Vagina (tissue), 2 donors: ENCODE measurements at regions not wholly inside any gene's neighbourhood (a gene's known extent, or its start where the extent isn't known, plus 50 kb on each side); places are given as distances from the start of the nearest gene placed in this dataset.

Experiments
- DNase-seq, 2 donors: peaks; one replicate each; pipeline ENCODE4 v3.0.0-alpha.2; 2017; ENCODE audit errors: extremely low spot score in 2 of 2
- H3K27ac ChIP-seq: fragments of 200-600 bp; sonication (generic); one replicate; pipeline ENCODE4 v1.5.1; 2019
- H3K27me3 ChIP-seq: fragments of 200-600 bp; sonication (generic); one replicate; pipeline ENCODE4 v1.5.1; 2019
- H3K36me3 ChIP-seq, 2 donors: fragments of 200-600 bp; sonication (generic); one replicate each; pipeline ENCODE4 v1.5.1; 2017 to 2019
- H3K4me1 ChIP-seq: fragments of 200-600 bp; sonication (generic); one replicate; pipeline ENCODE4 v1.5.1; 2019
- H3K4me3 ChIP-seq, 2 donors: fragments of 200-600 bp; sonication (generic); 1 replicate in 1 of 2; 2 replicates in 1 of 2; pipeline ENCODE4 v1.5.1; 2016 to 2019
- H3K9me3 ChIP-seq: fragments of 200-600 bp; sonication (generic); one replicate; pipeline ENCODE4 v1.5.1; 2019
- POLR2A ChIP-seq, 2 donors: fragments of 450-650 bp; IDR thresholded peaks; one replicate each; pipeline ENCODE4 v1.6.1; 2017; ENCODE audit warnings: antibody characterized with exemption in 2 of 2, mild to moderate bottlenecking in 2 of 2, moderate library complexity in 2 of 2
- POLR2AphosphoS5 ChIP-seq, 2 donors: sonication (generic); formaldehyde crosslinking; IDR thresholded peaks; one replicate each; pipeline ENCODE4 v1.9.0; 2017; ENCODE audit warnings: antibody characterized with exemption in 2 of 2, mild to moderate bottlenecking in 2 of 2, low read depth in 1 of 2; ENCODE audit not compliant: insufficient read depth in 1 of 2
- intact Hi-C: fragments of 100-400 bp; cut with DNase I; formaldehyde crosslinking; loops from one replicate; pipeline ENCODE4 v1.15.1; 2023
- TF ChIP-seq, protein P1 (sequence below), 3 experiments: fragments of 450-650 bp in 2 of 3; fragments of 200-600 bp in 1 of 3; sonication (generic) in 1 of 3; IDR thresholded peaks; one replicate each; pipeline ENCODE4 v1.5.1; 2017 to 2019; ENCODE audit warnings: antibody characterized with exemption in 3 of 3, mild to moderate bottlenecking in 2 of 3, moderate library complexity in 2 of 3

- Histone ChIP-seq H3K27ac (no peak overlapping the region), H3K9me3 (no peaks in the 10 kb centered on the region), H3K4me3 (no peak overlapping the region), H3K4me1 (no peaks in the 10 kb centered on the region), H3K36me3 (no peaks in the 10 kb centered on the region), H3K27me3 (no peaks in the 10 kb centered on the region)
- DNase-seq = no peak
- intact Hi-C loops = no loop called here
- TF ChIP-seq POLR2AphosphoS5 (IDR thresholded peaks at IDR 0.05; ENCODE audit: insufficient read depth in 1 of 2, low read depth in 1 of 2) = no peak
- TF ChIP-seq POLR2A (IDR thresholded peaks at IDR 0.05) = no peak
- TF ChIP-seq, protein P1, sequence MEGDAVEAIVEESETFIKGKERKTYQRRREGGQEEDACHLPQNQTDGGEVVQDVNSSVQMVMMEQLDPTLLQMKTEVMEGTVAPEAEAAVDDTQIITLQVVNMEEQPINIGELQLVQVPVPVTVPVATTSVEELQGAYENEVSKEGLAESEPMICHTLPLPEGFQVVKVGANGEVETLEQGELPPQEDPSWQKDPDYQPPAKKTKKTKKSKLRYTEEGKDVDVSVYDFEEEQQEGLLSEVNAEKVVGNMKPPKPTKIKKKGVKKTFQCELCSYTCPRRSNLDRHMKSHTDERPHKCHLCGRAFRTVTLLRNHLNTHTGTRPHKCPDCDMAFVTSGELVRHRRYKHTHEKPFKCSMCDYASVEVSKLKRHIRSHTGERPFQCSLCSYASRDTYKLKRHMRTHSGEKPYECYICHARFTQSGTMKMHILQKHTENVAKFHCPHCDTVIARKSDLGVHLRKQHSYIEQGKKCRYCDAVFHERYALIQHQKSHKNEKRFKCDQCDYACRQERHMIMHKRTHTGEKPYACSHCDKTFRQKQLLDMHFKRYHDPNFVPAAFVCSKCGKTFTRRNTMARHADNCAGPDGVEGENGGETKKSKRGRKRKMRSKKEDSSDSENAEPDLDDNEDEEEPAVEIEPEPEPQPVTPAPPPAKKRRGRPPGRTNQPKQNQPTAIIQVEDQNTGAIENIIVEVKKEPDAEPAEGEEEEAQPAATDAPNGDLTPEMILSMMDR (IDR thresholded peaks at IDR 0.05) = no peak
Observed at GRCh38 chr11:90343673-90344072, 120.8 kb upstream of the CHORDC1 start.

- Histone ChIP-seq H3K4me1 (no peaks in the 10 kb centered on the region), H3K27me3 (no peaks in the 10 kb centered on the region), H3K27ac (no peak overlapping the region), H3K4me3 (no peak overlapping the region), H3K36me3 (no peaks in the 10 kb centered on the region), H3K9me3 (no peaks in the 10 kb centered on the region)
- TF ChIP-seq POLR2A (IDR thresholded peaks at IDR 0.05) (no peak), POLR2AphosphoS5 (IDR thresholded peaks at IDR 0.05; ENCODE audit: insufficient read depth in 1 of 2, low read depth in 1 of 2) (no peak)
- TF ChIP-seq, protein P1 (IDR thresholded peaks at IDR 0.05) = no peak
- intact Hi-C loops = no loop called here
- no peak for DNase-seq
Observed at GRCh38 chr11:90341986-90342385, 119.1 kb upstream of the CHORDC1 start.

- intact Hi-C loops = no loop called here
- TF ChIP-seq, protein P1 (IDR thresholded peaks at IDR 0.05) = no peak
- H3K9me3 ChIP-seq = no peaks in the 10 kb centered on the region
- H3K4me1 ChIP-seq = no peaks in the 10 kb centered on the region
- no peak for DNase-seq
- no peaks in the 10 kb centered on the region for H3K27me3 ChIP-seq
- no peak overlapping the region for H3K4me3 ChIP-seq
- H3K36me3 ChIP-seq = no peaks in the 10 kb centered on the region
- no peak overlapping the region for H3K27ac ChIP-seq
Observed at GRCh38 chr11:90332415-90332814, 109.6 kb upstream of the CHORDC1 start.

DNA sequence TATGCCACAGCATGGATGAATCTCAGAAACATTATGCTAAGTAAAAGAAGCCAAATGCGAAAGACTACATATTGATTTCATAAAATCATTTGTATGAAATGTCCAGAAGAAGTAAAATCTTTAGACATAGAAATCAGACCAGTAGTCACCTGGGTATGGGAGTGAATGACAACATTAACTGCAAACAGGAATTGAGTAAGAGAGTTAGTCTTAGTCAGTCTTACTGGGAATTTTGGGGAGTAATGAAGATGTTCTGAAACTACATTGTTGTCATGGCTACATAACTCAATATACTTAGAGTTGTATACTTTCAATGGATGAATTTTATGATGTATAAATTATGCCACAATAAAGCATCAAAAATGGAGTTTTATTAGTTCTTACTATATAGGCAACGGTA is 107.8 kb upstream of the CHORDC1 start:
- no peaks in the 10 kb centered on the region for H3K4me1 ChIP-seq
- H3K36me3 ChIP-seq = no peaks in the 10 kb centered on the region
- no peaks in the 10 kb centered on the region for H3K9me3 ChIP-seq
- H3K4me3 ChIP-seq = no peak overlapping the region
- no peaks in the 10 kb centered on the region for H3K27me3 ChIP-seq
- intact Hi-C loops = no loop called here
- H3K27ac ChIP-seq = no peak overlapping the region
- TF ChIP-seq, protein P1 (IDR thresholded peaks at IDR 0.05) = no peak
- TF ChIP-seq POLR2AphosphoS5 (IDR thresholded peaks at IDR 0.05; ENCODE audit: insufficient read depth in 1 of 2, low read depth in 1 of 2) (no peak), POLR2A (IDR thresholded peaks at IDR 0.05) (no peak)
- DNase-seq = no peak

GRCh38 chr11:90329043-90329442 is 106.2 kb upstream of the CHORDC1 start:
- Histone ChIP-seq H3K36me3 (no peaks in the 10 kb centered on the region), H3K9me3 (no peaks in the 10 kb centered on the region), H3K27me3 (no peaks in the 10 kb centered on the region), H3K27ac (no peak overlapping the region), H3K4me1 (no peaks in the 10 kb centered on the region), H3K4me3 (no peak overlapping the region)
- intact Hi-C loops = no loop called here
- TF ChIP-seq, protein P1 (IDR thresholded peaks at IDR 0.05) = no peak
- TF ChIP-seq POLR2A (IDR thresholded peaks at IDR 0.05) = no peak
- TF ChIP-seq POLR2AphosphoS5 (IDR thresholded peaks at IDR 0.05; ENCODE audit: insufficient read depth in 1 of 2, low read depth in 1 of 2) = no peak
- DNase-seq = no peak
